LHCN-M2 (cell line): ENCODE measurements at regions not wholly inside any gene's neighbourhood (a gene's known extent, or its start where the extent isn't known, plus 50 kb on each side); places are given as distances from the start of the nearest gene placed in this dataset.
A peak's percentile ranks its signal among the peaks of the same experiment; 100 is the strongest.

Source experiments
- DNase-seq: peaks from one replicate; pipeline ENCODE4 v3.0.0-alpha.2; 2012; ENCODE audit warnings: low read depth

DNA sequence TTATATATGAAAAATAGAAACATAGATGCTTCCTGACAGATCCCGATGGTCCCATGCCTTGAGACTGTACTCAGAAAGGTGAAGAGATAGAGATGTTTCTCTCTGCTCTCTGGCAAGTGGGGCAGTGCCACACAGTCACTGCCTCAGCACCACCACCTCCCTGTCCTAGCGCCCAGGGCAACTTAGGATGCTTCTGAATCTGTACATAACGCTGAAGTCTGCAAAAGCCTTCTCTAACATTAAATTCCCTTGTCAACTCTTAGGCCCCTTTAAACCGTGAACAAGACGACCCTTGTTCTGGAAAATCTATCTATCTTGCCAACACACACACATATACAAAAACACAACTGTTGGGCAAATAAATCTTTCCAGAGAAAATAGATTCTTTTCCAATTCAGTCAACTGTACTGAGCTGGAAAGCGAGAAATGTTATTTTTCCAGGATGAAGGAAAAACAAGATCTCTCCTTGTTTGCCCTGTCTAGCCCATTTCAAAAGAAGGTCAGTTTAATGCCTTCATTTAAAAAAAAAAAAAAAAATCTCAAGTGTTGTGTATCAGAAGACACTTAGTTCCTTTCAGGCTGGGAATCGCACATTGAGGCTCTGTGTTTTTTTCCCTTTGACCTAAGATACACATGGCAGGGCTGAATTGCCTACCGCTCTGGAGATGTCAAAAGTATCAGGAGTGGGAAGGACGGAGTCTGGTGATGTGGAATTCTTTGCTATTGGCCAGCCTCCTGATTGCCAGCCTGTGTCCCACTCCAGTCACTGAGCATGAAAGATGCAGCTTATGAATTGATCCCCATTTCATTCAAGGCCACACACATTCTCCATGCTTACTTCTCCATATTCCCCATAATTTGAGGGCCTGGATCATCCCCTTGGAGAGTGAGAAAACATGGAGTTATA is 241.4 kb downstream of the LACC1 start:
- DNase-seq: no peak

DNA sequence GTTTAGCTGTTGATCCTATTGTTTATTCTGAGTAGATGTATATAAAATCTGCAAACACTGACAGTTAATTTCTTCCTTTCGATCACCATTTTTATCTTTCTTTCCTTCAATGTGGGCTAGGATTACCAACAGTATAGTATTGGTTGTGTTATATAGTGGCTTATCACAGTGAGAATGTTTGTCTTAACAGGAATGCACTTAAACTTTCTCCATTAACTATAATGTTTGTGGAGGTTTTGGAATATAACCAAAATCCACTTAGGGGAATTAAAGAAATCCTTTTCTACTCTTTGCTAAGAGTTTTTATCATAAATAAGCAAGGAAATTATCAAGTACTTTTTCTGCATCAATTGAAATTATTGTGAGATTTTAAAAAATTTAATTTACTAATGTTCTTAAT is 244.6 kb downstream of the LACC1 start:
- no peak for DNase-seq

DNA sequence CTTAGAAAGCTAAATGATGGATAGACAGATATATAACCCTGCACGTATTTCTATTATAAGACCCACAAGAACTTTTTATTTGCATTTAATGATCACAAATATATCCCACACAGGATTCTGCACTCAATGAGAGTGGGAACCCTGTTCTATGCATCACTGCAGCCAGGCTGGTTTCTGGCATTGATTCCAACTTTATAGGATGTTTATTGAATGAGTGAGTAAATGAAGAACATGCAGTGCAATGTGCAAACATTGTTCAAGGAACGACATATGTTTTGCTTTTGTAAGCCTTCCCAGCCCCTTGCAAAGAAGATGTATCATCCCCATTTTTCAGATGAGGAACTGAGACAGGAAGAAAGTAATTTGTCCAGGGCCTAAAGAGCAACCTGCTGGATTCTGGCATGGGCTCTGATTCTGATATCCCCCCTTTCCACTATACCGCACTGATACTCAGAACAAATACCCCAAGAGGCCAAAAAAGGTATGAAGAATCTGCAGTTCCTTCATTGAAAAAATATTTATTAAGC is 246.3 kb downstream of the LACC1 start:
- no peak for DNase-seq

GRCh38 chr13:44128552-44129001 is 245.0 kb upstream of the SERP2 start:
- peak; percentile 47 for DNase-seq

DNA sequence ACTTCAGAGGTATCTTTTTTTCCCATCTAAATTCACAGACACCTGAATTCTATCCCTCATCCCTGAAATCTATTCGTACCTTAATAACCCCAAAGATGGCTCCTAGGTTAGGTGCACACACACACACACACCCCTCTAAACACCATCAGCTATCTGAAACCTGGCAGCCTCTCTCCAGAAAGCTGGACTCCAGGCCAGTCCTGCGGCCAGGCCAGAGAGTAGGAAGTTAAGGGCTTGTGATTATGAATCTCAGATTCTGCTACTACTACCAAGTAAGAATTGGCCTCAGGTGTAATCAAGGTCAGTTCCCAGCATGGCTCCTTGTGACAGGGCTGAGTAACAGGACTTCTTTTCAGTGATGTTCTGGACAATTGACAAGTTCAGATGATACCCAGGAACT is 244.2 kb upstream of the SERP2 start:
- no peak for DNase-seq

- no peak for DNase-seq
Measured at GRCh38 chr13:44131069-44131614, 242.5 kb upstream of the SERP2 start.

GRCh38 chr13:44132710-44133109 is 240.9 kb upstream of the SERP2 start:
- peak; percentile 86 for DNase-seq

DNA sequence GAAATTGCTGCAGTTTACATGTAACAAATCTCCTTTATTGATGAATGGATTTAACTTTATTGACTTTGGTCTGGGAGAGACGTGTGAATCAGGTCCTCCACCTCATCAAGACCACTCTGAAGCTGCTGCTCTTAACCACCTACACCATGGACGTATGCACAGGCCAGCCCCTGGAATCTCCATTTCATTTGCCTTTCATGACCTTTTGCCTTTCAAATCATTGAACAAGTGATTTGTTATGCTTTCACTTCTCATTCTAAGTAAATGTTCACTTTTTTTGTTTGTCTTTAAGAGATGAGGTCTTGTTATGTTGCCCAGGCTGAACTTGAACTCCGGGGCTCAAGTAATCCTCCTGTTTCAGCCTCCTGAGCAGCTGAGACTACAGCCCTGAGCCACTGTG is 240.0 kb upstream of the SERP2 start:
- DNase-seq: no peak

DNA sequence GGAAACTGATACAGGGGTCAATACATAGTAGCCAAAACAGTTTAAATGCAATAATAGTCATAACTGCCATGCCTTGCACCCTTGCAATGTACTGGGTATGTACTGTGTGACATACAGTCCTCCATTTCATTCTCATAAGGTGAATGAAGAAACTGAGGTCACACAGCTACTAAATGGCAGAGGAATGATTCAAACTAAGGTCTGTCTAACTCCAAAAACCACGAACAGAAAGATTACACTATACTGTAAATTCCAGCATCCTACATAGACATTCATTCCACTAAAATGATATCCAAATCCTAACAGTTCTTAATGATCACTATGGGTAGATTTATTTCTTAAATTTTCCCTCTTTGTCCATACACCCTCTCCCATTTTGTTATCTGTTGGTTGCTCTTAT is 238.1 kb upstream of the SERP2 start:
- DNase-seq: no peak

GRCh38 chr13:44136696-44137268 is 236.8 kb upstream of the SERP2 start:
- peak; percentile 28 for DNase-seq

DNA sequence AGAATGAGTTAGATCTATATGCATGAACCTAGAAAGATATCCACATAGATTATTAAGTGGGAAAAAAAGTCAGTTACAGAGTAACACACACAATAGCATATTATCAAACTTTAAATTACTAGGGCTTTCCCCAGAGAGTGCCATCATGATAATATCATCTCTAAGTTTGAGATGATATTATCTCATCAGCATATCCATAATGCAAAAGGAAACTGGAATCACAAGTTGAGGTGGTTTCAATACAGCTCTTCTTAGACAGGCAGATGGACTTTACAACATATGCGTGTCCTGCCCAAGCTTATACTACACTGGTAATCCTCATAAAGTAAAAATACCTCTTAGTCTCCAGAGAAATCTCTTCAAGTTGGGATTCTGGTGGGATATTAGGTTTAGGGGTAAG is 236.2 kb upstream of the SERP2 start:
- DNase-seq: no peak

GRCh38 chr13:44140146-44140545 is 233.5 kb upstream of the SERP2 start:
- DNase-seq: no peak

GRCh38 chr13:44140888-44141724 is 232.5 kb upstream of the SERP2 start:
- DNase-seq: no peak

DNA sequence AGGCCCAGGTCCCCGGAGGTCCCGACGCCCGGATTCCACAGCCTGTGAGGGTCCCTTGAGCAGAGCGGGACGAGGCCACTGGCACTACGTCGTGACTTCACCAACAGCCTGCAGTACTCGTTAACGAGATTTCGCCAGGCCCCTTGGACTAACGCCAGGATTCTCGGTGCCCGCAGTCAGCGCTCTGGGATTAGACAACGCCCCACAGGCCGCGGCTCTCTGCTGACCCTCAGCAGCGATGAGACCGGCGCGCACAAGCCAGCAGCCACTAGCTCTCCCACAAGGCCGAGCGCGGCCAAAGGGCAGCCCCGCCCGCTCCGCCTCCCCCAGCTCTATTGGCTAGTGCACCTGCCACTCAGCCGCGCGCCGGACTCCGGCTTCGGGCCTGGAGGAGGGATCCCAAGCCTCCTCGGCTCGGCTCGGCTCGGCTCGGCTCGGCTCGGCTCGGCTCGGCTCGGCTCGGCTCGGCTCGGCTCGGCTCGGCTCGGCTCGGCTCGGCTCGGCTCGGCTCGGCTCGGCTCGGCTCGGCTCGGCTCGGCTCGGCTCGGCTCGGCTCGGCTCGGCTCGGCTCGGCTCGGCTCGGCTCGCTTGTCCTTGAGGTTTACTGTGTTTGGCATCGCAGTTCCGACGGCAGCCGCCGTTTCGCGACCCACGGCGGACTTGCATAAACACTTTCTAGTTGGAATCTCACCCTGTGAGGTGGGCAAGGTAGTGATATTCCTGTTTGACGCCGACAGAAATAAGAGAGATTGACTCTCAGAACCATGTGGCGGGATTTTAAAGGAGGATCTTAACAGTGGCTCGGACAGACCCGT is 231.7 kb upstream of the SERP2 start:
- DNase-seq: peak; percentile 95

- no peak for DNase-seq
Measured at GRCh38 chr13:44142540-44142867, 231.1 kb upstream of the SERP2 start.

DNA sequence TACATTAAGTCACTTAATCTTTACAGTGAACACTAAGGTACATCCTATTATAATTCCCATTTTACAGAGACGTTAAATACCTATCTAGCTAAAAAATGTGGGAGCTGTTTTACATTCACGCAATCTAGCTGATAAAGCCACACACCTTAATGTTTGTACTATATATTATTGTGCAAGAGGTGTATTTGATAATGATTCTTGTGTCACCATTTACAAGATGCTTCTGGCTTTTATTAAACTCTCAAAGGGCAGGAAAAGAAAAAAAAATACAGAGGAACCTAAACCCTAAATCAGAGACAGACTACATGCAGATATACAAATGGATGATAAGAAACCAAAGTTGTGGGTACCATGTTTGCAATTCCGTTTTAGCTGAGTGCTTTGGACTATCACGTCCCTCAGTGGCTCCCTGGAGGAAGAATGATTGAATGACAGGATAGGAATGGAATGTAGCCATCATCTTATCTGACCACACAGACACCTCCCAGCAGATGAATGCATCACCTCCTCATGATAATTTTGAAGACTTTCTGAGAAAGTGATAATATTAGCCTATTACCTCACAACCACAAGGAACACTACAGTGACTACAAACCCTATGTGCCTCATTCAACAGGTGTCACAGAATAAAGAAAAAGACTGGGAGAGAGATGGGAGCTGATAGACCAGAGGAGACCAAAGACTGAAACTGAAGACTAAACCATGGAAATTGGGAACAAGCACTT is 230.5 kb upstream of the SERP2 start:
- DNase-seq: peak; percentile 79

GRCh38 chr13:44146138-44146537 is 227.5 kb upstream of the SERP2 start:
- no peak for DNase-seq

DNA sequence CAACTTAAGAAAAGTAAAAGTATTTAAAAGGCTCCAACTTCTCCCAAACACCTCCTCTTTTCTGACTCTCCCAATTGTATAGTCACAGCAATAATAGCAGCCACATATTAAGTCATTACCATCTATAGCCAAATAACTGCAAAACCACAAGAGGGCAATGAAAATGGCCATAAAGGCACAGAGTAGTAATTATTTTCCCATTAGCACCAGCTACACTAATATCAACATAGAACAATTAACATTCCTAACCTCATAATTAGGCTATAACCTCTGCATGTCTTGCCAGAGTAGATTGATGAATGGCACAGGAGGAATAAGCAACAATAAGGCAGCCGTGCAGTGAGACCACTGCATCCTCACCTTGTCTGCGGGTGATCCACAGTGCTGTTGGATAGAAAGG is 226.4 kb upstream of the SERP2 start:
- no peak for DNase-seq

DNA sequence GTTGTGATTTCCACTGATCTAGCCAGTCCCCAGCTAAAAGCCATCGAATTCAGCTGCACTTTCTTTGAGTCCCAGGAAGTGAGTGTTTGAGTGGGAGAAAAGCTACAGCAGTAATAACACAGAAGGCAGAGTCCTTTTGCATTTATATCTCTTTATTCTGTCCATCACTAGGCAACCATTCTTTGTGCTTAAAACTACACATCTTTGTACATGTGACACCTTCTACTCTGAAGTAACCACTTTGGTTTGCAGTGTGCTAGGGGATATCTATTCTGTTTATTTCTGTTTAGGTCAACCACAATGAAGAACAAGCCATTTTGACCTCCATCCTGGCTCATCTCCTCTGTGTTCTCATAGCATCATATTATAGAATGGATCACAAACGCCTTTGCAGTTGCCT is 226.0 kb upstream of the SERP2 start:
- DNase-seq: no peak

- DNase-seq: peak; percentile 81
Measured at GRCh38 chr13:44148159-44148914, 225.3 kb upstream of the SERP2 start.
